ENCODE measurements at regions not wholly inside any gene's neighbourhood (a gene's known extent, or its start where the extent isn't known, plus 50 kb on each side); places are given as distances from the start of the nearest gene placed in this dataset.
"Not testable (repeated sequence)": the region's sequence is repeated elsewhere in the genome, so short reads cannot be mapped to it uniquely, and the experiment has no call there.

GRCh38 chr5:155661859-155662258, 648.3 kb downstream of the KIF4B start:
- no peaks in the 10 kb centered on the region for H3K27me3 Mint-ChIP-seq
- ATAC-seq (no peak), DNase-seq (no peak)
- no peaks in the 10 kb centered on the region for H3K36me3 Mint-ChIP-seq (ENCODE audit: low read depth)
- H3K9me3 ChIP-seq (ENCODE audit: control insufficient read depth, low read length, poor library complexity, severe bottlenecking) = no peaks in the 10 kb centered on the region
- no peaks in the 10 kb centered on the region for H3K4me1 Mint-ChIP-seq
- H3K27ac Mint-ChIP-seq = no peak overlapping the region
- no peak overlapping the region for H3K4me3 Mint-ChIP-seq

- ATAC-seq (no peak), DNase-seq (no peak)
- H3K4me3 Mint-ChIP-seq = no peak overlapping the region
- H3K9me3 ChIP-seq (ENCODE audit: control insufficient read depth, low read length, poor library complexity, severe bottlenecking) = no peaks in the 10 kb centered on the region
- H3K36me3 Mint-ChIP-seq (ENCODE audit: low read depth) = no peaks in the 10 kb centered on the region
- H3K27me3 Mint-ChIP-seq = no peaks in the 10 kb centered on the region
- H3K4me1 Mint-ChIP-seq = no peaks in the 10 kb centered on the region
- H3K27ac Mint-ChIP-seq = no peak overlapping the region
Measured at GRCh38 chr5:155665361-155665760, 651.8 kb downstream of the KIF4B start.

GRCh38 chr5:155672001-155672400, 655.0 kb upstream of the SGCD start:
- H3K27ac Mint-ChIP-seq; H3K4me1 Mint-ChIP-seq; DNase-seq; H3K36me3 Mint-ChIP-seq (ENCODE audit: low read depth); H3K27me3 Mint-ChIP-seq; H3K4me3 Mint-ChIP-seq; H3K9me3 ChIP-seq (ENCODE audit: control insufficient read depth, low read length, poor library complexity, severe bottlenecking); ATAC-seq: not testable (repeated sequence)

DNA sequence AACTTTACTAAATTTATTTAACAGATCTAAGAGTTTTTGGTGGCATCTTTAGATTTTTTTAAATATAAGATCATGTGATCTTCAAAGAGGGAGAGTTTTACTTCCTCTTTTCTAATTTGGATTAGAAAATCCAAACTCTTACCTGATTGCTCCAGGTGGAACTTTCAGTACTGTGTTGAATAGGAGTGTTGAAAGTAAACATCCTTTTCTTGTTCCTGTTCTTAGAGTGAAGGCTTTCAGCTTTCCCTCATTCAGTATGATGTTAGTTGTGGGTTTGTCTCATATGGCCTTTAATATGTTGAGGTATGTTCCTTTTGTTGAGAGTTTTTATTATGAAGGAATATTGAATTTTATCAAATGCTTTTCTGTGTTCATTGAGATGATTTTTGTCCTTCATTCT, 650.0 kb upstream of the SGCD start:
- Mint-ChIP-seq H3K27ac (no peak overlapping the region), H3K36me3 (ENCODE audit: low read depth) (no peaks in the 10 kb centered on the region), H3K4me3 (no peak overlapping the region), H3K27me3 (no peaks in the 10 kb centered on the region), H3K4me1 (no peaks in the 10 kb centered on the region)
- DNase-seq = no peak
- no peaks in the 10 kb centered on the region for H3K9me3 ChIP-seq (ENCODE audit: control insufficient read depth, low read length, poor library complexity, severe bottlenecking)
- no peak for ATAC-seq

DNA sequence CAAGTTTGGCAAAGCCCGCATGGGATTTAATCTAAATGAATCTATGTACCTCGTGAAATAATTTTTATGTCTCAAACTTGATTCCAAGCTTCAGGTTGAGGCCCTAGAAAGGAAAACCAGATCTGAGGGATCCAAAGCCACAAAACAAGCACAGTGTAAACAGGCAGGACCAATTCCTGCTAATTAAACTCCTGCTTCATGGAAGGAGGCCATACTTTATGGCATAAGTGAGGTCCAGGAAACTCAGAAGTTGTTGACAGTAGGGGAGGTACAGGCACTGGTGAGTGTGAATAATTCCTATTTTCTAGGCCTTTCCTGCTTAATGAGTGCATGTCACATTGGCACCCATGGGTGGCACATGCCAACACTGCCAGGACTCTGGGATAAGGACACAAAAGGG, 648.6 kb upstream of the SGCD start:
- no peak overlapping the region for H3K4me3 Mint-ChIP-seq
- ATAC-seq (no peak), DNase-seq (no peak)
- no peak overlapping the region for H3K27ac Mint-ChIP-seq
- no peaks in the 10 kb centered on the region for H3K9me3 ChIP-seq (ENCODE audit: control insufficient read depth, low read length, poor library complexity, severe bottlenecking)
- no peaks in the 10 kb centered on the region for H3K36me3 Mint-ChIP-seq (ENCODE audit: low read depth)
- H3K4me1 Mint-ChIP-seq = no peaks in the 10 kb centered on the region
- no peaks in the 10 kb centered on the region for H3K27me3 Mint-ChIP-seq

GRCh38 chr5:155679530-155679929, 647.4 kb upstream of the SGCD start:
- H3K4me1 Mint-ChIP-seq = no peaks in the 10 kb centered on the region
- H3K27me3 Mint-ChIP-seq = no peaks in the 10 kb centered on the region

GRCh38 chr5:155684417-155684816, 642.5 kb upstream of the SGCD start:
- ATAC-seq (no peak), DNase-seq (no peak)
- H3K27ac Mint-ChIP-seq = no peak overlapping the region
- no peak overlapping the region for H3K4me3 Mint-ChIP-seq
- H3K9me3 ChIP-seq (ENCODE audit: control insufficient read depth, low read length, poor library complexity, severe bottlenecking) = no peaks in the 10 kb centered on the region
- H3K36me3 Mint-ChIP-seq (ENCODE audit: low read depth) = no peaks in the 10 kb centered on the region
- H3K4me1 Mint-ChIP-seq = no peaks in the 10 kb centered on the region
- peaks cover 11% of the 10 kb centered on the region for H3K27me3 Mint-ChIP-seq

More at GRCh38 chr5:155679530-155679929, 647.4 kb upstream of the SGCD start:
- Mint-ChIP-seq H3K27ac (no peak overlapping the region), H3K36me3 (ENCODE audit: low read depth) (no peaks in the 10 kb centered on the region), H3K4me3 (no peak overlapping the region)
- H3K9me3 ChIP-seq (ENCODE audit: control insufficient read depth, low read length, poor library complexity, severe bottlenecking) = no peaks in the 10 kb centered on the region
- ATAC-seq = no peak
- DNase-seq = no peak

DNA sequence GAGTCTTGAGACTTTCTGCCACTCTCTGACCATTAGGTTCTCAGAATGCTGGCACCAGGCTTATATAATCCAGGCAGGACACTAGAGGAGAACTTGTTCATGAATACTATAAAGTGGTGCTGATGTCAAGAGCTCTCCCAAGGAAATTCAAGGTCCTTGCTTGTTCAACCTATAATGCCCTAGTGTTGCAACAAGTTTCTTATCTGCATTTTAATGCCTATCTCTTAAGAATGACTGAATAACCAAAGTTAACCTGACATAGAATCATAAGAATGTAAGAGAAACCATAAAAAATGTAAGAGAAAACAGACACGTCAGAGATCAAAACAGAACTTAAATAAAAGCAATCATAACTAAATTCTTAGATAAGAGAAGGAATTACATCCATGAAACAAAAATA, 640.8 kb upstream of the SGCD start:
- DNase-seq (no peak), ATAC-seq (no peak)
- Mint-ChIP-seq H3K36me3 (ENCODE audit: low read depth) (no peaks in the 10 kb centered on the region), H3K27ac (no peak overlapping the region), H3K4me3 (no peak overlapping the region), H3K4me1 (no peaks in the 10 kb centered on the region), H3K27me3 (peaks cover 11% of the 10 kb centered on the region)
- H3K9me3 ChIP-seq (ENCODE audit: control insufficient read depth, low read length, poor library complexity, severe bottlenecking) = no peaks in the 10 kb centered on the region

GRCh38 chr5:155689406-155689805, 637.6 kb upstream of the SGCD start:
- Mint-ChIP-seq H3K4me3 (no peak overlapping the region), H3K36me3 (ENCODE audit: low read depth) (no peaks in the 10 kb centered on the region), H3K4me1 (no peaks in the 10 kb centered on the region), H3K27ac (no peak overlapping the region), H3K27me3 (peaks cover 11% of the 10 kb centered on the region)
- ATAC-seq (no peak), DNase-seq (no peak)
- H3K9me3 ChIP-seq (ENCODE audit: control insufficient read depth, low read length, poor library complexity, severe bottlenecking) = no peaks in the 10 kb centered on the region

GRCh38 chr5:155696362-155696761, 630.6 kb upstream of the SGCD start:
- H3K9me3 ChIP-seq (ENCODE audit: control insufficient read depth, low read length, poor library complexity, severe bottlenecking) = no peaks in the 10 kb centered on the region
- Mint-ChIP-seq H3K27ac (no peak overlapping the region), H3K4me3 (no peak overlapping the region), H3K27me3 (no peaks in the 10 kb centered on the region), H3K4me1 (no peaks in the 10 kb centered on the region), H3K36me3 (ENCODE audit: low read depth) (no peaks in the 10 kb centered on the region)
- ATAC-seq (no peak), DNase-seq (no peak)

DNA sequence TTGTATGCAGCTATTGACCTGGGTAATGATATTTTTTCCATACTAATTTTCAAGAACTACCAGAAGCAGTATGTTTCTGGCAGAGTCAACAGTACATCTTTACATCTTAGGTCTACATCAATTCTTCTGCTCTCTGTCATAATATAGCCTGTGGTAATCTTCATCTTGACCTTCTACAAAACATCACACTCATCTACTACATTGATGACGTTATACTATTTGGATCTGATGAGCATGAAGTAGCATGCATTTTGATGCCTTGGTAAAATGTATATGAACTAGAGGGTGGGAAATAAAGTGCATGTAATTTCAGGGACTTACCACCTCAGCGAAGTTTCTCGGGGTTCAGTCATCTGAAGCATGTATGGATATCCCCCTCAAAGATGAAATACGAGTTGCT, 629.7 kb upstream of the SGCD start:
- Mint-ChIP-seq H3K27me3 (no peaks in the 10 kb centered on the region), H3K36me3 (ENCODE audit: low read depth) (no peaks in the 10 kb centered on the region), H3K4me3 (no peak overlapping the region), H3K27ac (no peak overlapping the region), H3K4me1 (no peaks in the 10 kb centered on the region)
- DNase-seq (no peak), ATAC-seq (no peak)
- no peaks in the 10 kb centered on the region for H3K9me3 ChIP-seq (ENCODE audit: control insufficient read depth, low read length, poor library complexity, severe bottlenecking)

GRCh38 chr5:155699385-155699784, 627.6 kb upstream of the SGCD start:
- ATAC-seq (no peak), DNase-seq (no peak)
- no peaks in the 10 kb centered on the region for H3K9me3 ChIP-seq (ENCODE audit: control insufficient read depth, low read length, poor library complexity, severe bottlenecking)
- no peaks in the 10 kb centered on the region for H3K27me3 Mint-ChIP-seq
- no peaks in the 10 kb centered on the region for H3K36me3 Mint-ChIP-seq (ENCODE audit: low read depth)
- no peaks in the 10 kb centered on the region for H3K4me1 Mint-ChIP-seq
- no peak overlapping the region for H3K4me3 Mint-ChIP-seq
- H3K27ac Mint-ChIP-seq = no peak overlapping the region

DNA sequence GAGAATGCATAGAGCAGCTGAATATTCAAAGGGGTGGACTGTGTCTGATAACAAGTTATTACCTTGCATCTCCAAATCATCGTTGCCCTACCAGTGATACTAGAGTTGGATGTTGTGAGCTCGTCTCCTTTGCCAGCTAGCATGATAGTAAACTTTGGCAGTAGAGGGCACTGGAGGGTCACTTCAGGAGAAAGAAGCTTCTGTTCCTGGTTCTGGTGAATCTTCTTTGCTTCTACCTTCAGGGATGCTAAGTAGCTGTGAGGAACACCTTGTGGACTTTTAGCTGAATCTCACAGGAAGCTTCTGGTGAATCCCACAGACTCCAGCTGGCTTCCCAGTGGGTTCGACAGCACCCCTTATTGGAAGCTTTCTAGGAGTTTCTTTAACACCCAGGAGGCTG, 626.6 kb upstream of the SGCD start:
- Mint-ChIP-seq H3K27me3 (no peaks in the 10 kb centered on the region), H3K27ac (no peak overlapping the region), H3K4me1 (no peaks in the 10 kb centered on the region), H3K4me3 (no peak overlapping the region), H3K36me3 (ENCODE audit: low read depth) (no peaks in the 10 kb centered on the region)
- H3K9me3 ChIP-seq (ENCODE audit: control insufficient read depth, low read length, poor library complexity, severe bottlenecking) = no peaks in the 10 kb centered on the region
- no peak for DNase-seq
- ATAC-seq = no peak

GRCh38 chr5:155711882-155712281, 615.1 kb upstream of the SGCD start:
- DNase-seq (no peak), ATAC-seq (no peak)
- no peaks in the 10 kb centered on the region for H3K4me1 Mint-ChIP-seq
- H3K27ac Mint-ChIP-seq = no peak overlapping the region
- no peaks in the 10 kb centered on the region for H3K36me3 Mint-ChIP-seq (ENCODE audit: low read depth)
- H3K4me3 Mint-ChIP-seq = no peak overlapping the region
- H3K27me3 Mint-ChIP-seq = no peaks in the 10 kb centered on the region
- no peaks in the 10 kb centered on the region for H3K9me3 ChIP-seq (ENCODE audit: control insufficient read depth, low read length, poor library complexity, severe bottlenecking)

- not testable (repeated sequence) for DNase-seq; H3K36me3 Mint-ChIP-seq (ENCODE audit: low read depth); H3K27me3 Mint-ChIP-seq; H3K4me1 Mint-ChIP-seq; ATAC-seq; H3K27ac Mint-ChIP-seq; H3K4me3 Mint-ChIP-seq; H3K9me3 ChIP-seq (ENCODE audit: control insufficient read depth, low read length, poor library complexity, severe bottlenecking)
Measured at GRCh38 chr5:155714435-155714834, 612.5 kb upstream of the SGCD start.
